Neural cell (in vitro differentiated cells): ENCODE measurements at regions not wholly inside any gene's neighbourhood (a gene's known extent, or its start where the extent isn't known, plus 50 kb on each side); places are given as distances from the start of the nearest gene placed in this dataset.

ENCODE experiments used
- H2AFZ ChIP-seq: fragments of 200-600, 300-800 bp; sonication (generic), shearing (Covaris generic); 2 replicates; pipeline ENCODE4 v1.6.0; 2014; ENCODE audit warnings: low read depth, mild to moderate bottlenecking, antibody characterized with exemption, low read length, moderate library complexity
- H3F3A ChIP-seq: fragments of 200-600 bp; shearing (Covaris generic); 2 replicates; pipeline ENCODE4 v1.6.1; 2016; ENCODE audit warnings: mild to moderate bottlenecking, moderate library complexity, mixed read lengths, antibody characterized with exemption, low read length; ENCODE audit not compliant: insufficient read depth, poor library complexity, severe bottlenecking
- H3K27ac ChIP-seq: fragments of 200-600, 300-800 bp; sonication (generic), shearing (Covaris generic); 2 replicates; pipeline ENCODE4 v1.5.1; 2014; ENCODE audit warnings: mild to moderate bottlenecking, low read length, moderate library complexity
- H3K27me3 ChIP-seq: fragments of 300-800, 200-600 bp; sonication (generic), shearing (Covaris generic); 2 replicates; pipeline ENCODE4 v1.6.0; 2014; ENCODE audit warnings: mild to moderate bottlenecking, low read depth, low read length, moderate library complexity; ENCODE audit not compliant: insufficient read depth
- H3K36me3 ChIP-seq: fragments of 300-800, 200-600 bp; sonication (generic), shearing (Covaris generic); 2 replicates; pipeline ENCODE4 v1.5.1; 2014; ENCODE audit warnings: mild to moderate bottlenecking, antibody characterized with exemption, low read length, moderate library complexity; ENCODE audit not compliant: insufficient read depth
- H3K4me2 ChIP-seq: fragments of 300-800, 200-600 bp; sonication (generic), shearing (Covaris generic); 2 replicates; pipeline ENCODE4 v1.6.0; 2014; ENCODE audit warnings: mild to moderate bottlenecking, low read length
- H3K4me3 ChIP-seq: fragments of 300-800, 200-600 bp; sonication (generic), shearing (Covaris generic); 2 replicates; pipeline ENCODE4 v1.5.1; 2014; ENCODE audit warnings: mild to moderate bottlenecking, low read length, moderate library complexity
- H3K79me2 ChIP-seq: fragments of 200-600 bp; shearing (Covaris generic); replicated peaks from 2 replicates; pipeline ENCODE4 v1.6.0; 2014; ENCODE audit warnings: mild to moderate bottlenecking, low read length, moderate library complexity; ENCODE audit not compliant: insufficient read depth
- H3K9ac ChIP-seq: fragments of 300-800, 200-600 bp; sonication (generic), shearing (Covaris generic); 2 replicates; pipeline ENCODE4 v1.6.1; 2016; ENCODE audit warnings: mild to moderate bottlenecking, low read length, mixed read lengths
- H3K9me2 ChIP-seq: fragments of 200-600 bp; shearing (Covaris generic); 2 replicates; pipeline ENCODE4 v1.6.1; 2016; ENCODE audit warnings: mild to moderate bottlenecking, low read length, mixed read lengths; ENCODE audit not compliant: insufficient read depth
- H3K9me3 ChIP-seq: fragments of 200-600, 300-800 bp; sonication (generic), shearing (Covaris generic); 2 replicates; pipeline ENCODE4 v1.6.1; 2016; ENCODE audit warnings: mild to moderate bottlenecking, mixed run types, low read length, moderate library complexity, mixed read lengths
- H4K20me1 ChIP-seq: fragments of 200-600 bp; shearing (Covaris generic); 2 replicates; pipeline ENCODE4 v1.6.1; 2016; ENCODE audit warnings: mild to moderate bottlenecking, mixed run types; ENCODE audit not compliant: insufficient read depth
- CTCF ChIP-seq: fragments of 450-650 bp; IDR thresholded peaks from 2 replicates; pipeline ENCODE4 v1.5.1; 2014; ENCODE audit warnings: antibody characterized with exemption, mild to moderate bottlenecking, moderate library complexity; ENCODE audit not compliant: poor library complexity, severe bottlenecking
- EP300 ChIP-seq: fragments of 450-650 bp; conservative IDR thresholded peaks from 2 replicates; pipeline ENCODE4 v1.6.1; 2014; ENCODE audit warnings: antibody characterized with exemption, mild to moderate bottlenecking, moderate library complexity; ENCODE audit not compliant: poor library complexity, severe bottlenecking
- EZH2 ChIP-seq: fragments of 200-600, 300-800 bp; shearing (Covaris generic), sonication (generic); IDR thresholded peaks from 2 replicates; pipeline ENCODE4 v1.6.1; 2014; ENCODE audit warnings: antibody characterized with exemption, low read length, borderline replicate concordance, mild to moderate bottlenecking; ENCODE audit not compliant: insufficient read depth, poor library complexity, severe bottlenecking
- MXI1 ChIP-seq: fragments of 450-650 bp; conservative IDR thresholded peaks from 2 replicates; pipeline ENCODE4 v1.6.1; 2014; ENCODE audit warnings: antibody characterized with exemption, mild to moderate bottlenecking; ENCODE audit not compliant: poor library complexity, severe bottlenecking
- POLR2AphosphoS5 ChIP-seq: IDR thresholded peaks from 2 replicates; pipeline ENCODE4 v1.6.1; 2012
- RAD21 ChIP-seq: fragments of 450-650 bp; conservative IDR thresholded peaks from 2 replicates; pipeline ENCODE4 v1.6.1; 2014; ENCODE audit warnings: antibody characterized with exemption, mild to moderate bottlenecking, moderate library complexity
- REST ChIP-seq: IDR thresholded peaks from 2 replicates; pipeline ENCODE4 v1.6.1; 2012; ENCODE audit warnings: borderline replicate concordance
- SMC3 ChIP-seq: fragments of 450-650 bp; conservative IDR thresholded peaks from 2 replicates; pipeline ENCODE4 v1.6.1; 2014; ENCODE audit warnings: antibody characterized with exemption, mild to moderate bottlenecking, moderate library complexity; ENCODE audit not compliant: poor library complexity
- TAF1 ChIP-seq: IDR thresholded peaks from 2 replicates; pipeline ENCODE4 v1.6.1; 2012; ENCODE audit warnings: low read depth

GRCh38 chr16:85984231-85984880 lies 85.4 kb downstream of the IRF8 start:
- Histone ChIP-seq H3K27me3 (no peaks in the 10 kb centered on the region), H4K20me1 (no peaks in the 10 kb centered on the region), H2AFZ (no peak overlapping the region), H3K9me3 (no peaks in the 10 kb centered on the region), H3K4me2 (no peak overlapping the region), H3F3A (no peaks in the 10 kb centered on the region), H3K27ac (no peak overlapping the region), H3K4me3 (no peak overlapping the region), H3K36me3 (no peaks in the 10 kb centered on the region), H3K79me2 (no peaks in the 10 kb centered on the region), H3K9ac (no peak overlapping the region), H3K9me2 (no peaks in the 10 kb centered on the region)
- TF ChIP-seq REST, result no peak
- no peak for TF ChIP-seq MXI1
- TF ChIP-seq SMC3, result no peak
- no peak for TF ChIP-seq TAF1
- no peak for TF ChIP-seq RAD21
- TF ChIP-seq POLR2AphosphoS5, result no peak
- no peak for TF ChIP-seq EP300
- no peak for TF ChIP-seq EZH2
- no peak for TF ChIP-seq CTCF

GRCh38 chr16:85984947-85985451 lies 86.0 kb downstream of the IRF8 start:
- Histone ChIP-seq H3F3A (no peaks in the 10 kb centered on the region), H3K4me2 (no peak overlapping the region), H4K20me1 (no peaks in the 10 kb centered on the region), H3K36me3 (no peaks in the 10 kb centered on the region), H3K9ac (no peak overlapping the region), H3K4me3 (no peak overlapping the region), H2AFZ (no peak overlapping the region), H3K9me3 (no peaks in the 10 kb centered on the region), H3K9me2 (no peaks in the 10 kb centered on the region), H3K27me3 (no peaks in the 10 kb centered on the region), H3K27ac (no peak overlapping the region), H3K79me2 (no peaks in the 10 kb centered on the region)
- TF ChIP-seq POLR2AphosphoS5, result no peak
- no peak for TF ChIP-seq TAF1
- no peak for TF ChIP-seq RAD21
- TF ChIP-seq EP300, result no peak
- no peak for TF ChIP-seq SMC3
- no peak for TF ChIP-seq MXI1
- no peak for TF ChIP-seq REST
